Esophagus squamous epithelium (tissue), 5 donors: ENCODE measurements at regions not wholly inside any gene's neighbourhood (a gene's known extent, or its start where the extent isn't known, plus 50 kb on each side); places are given as distances from the start of the nearest gene placed in this dataset.

Source experiments
- DNase-seq: peaks from one replicate; lab custom pipeline; 2025; lab: John Stamatoyannopoulos, UW
- H3K27ac ChIP-seq, 4 donors: fragments of 200-600 bp; sonication (generic); one replicate each; pipeline ENCODE4 v1.5.1; 2016 to 2019; ENCODE audit warnings: mild to moderate bottlenecking in 1 of 4
- H3K27me3 ChIP-seq, 4 donors: fragments of 200-600 bp; sonication (generic); 1 replicate in 3 of 4; 2 replicates in 1 of 4; pipeline versions ENCODE4 v1.5.1 to v1.6.0; 2017 to 2021; ENCODE audit warnings: antibody characterized with exemption in 1 of 4
- H3K36me3 ChIP-seq, 3 donors: fragments of 200-600 bp; sonication (generic); one replicate each; pipeline ENCODE4 v1.5.1; 2016 to 2019
- H3K4me1 ChIP-seq, 3 donors: fragments of 200-600 bp; sonication (generic); one replicate each; pipeline ENCODE4 v1.5.1; 2017 to 2019
- H3K4me3 ChIP-seq, 4 donors: fragments of 200-600 bp; sonication (generic); 1 replicate in 3 of 4; 2 replicates in 1 of 4; pipeline ENCODE4 v1.5.1; 2016 to 2019; ENCODE audit warnings: mild to moderate bottlenecking in 2 of 4, moderate library complexity in 1 of 4
- H3K9me3 ChIP-seq, 3 donors: fragments of 200-600 bp; sonication (generic); one replicate each; pipeline ENCODE4 v1.5.1; 2016 to 2019
- POLR2A ChIP-seq, 4 donors: fragments of 450-650 bp; IDR thresholded peaks; one replicate each; pipeline ENCODE4 v1.6.1; 2017; ENCODE audit warnings: antibody characterized with exemption in 4 of 4, mild to moderate bottlenecking in 4 of 4, moderate library complexity in 3 of 4
- WGBS, 2 donors: methylation state at CpG; one replicate each; pipeline ENCODE4 v1.1.5; 2018; 5-methylcytosine and 5-hydroxymethylcytosine counted together
- intact Hi-C: fragments of 100-400 bp; cut with DNase I; formaldehyde crosslinking; loops from one replicate; pipeline ENCODE4 v1.15.0; 2022
- TF ChIP-seq, protein P1 (sequence below), 6 experiments: fragments of 450-650 bp in 4 of 6; fragments of 200-600 bp in 2 of 6; sonication (generic) in 2 of 6; IDR thresholded peaks; one replicate each; pipeline ENCODE4 v1.5.1; 2016 to 2019; ENCODE audit warnings: antibody characterized with exemption in 6 of 6, mild to moderate bottlenecking in 4 of 6, moderate library complexity in 4 of 6
- donor health status: DM: yes; HTN: yes; CAD: no.

DNA sequence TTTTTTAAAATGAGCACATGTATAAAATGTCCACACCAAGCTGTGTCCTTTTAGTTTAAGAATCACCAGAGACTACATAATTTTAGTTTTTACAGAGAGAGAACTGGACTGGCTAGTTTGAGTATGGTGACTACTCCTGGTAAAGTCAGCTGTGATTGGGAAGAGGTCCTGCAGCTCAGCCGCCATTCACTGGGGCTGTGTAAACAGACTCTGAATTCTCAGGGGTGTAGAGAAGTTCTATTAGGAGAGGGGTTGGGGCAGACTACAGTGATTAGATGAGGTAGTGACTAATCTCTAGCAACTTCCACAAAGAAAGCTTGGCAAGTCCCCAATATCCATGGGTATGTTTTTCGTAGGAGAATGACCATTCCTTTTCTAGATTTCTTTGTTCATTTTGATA, 341.2 kb upstream of the MAP3K7 start:
- TF ChIP-seq POLR2A (IDR thresholded peaks at IDR 0.05) = no peak
- TF ChIP-seq, protein P1, sequence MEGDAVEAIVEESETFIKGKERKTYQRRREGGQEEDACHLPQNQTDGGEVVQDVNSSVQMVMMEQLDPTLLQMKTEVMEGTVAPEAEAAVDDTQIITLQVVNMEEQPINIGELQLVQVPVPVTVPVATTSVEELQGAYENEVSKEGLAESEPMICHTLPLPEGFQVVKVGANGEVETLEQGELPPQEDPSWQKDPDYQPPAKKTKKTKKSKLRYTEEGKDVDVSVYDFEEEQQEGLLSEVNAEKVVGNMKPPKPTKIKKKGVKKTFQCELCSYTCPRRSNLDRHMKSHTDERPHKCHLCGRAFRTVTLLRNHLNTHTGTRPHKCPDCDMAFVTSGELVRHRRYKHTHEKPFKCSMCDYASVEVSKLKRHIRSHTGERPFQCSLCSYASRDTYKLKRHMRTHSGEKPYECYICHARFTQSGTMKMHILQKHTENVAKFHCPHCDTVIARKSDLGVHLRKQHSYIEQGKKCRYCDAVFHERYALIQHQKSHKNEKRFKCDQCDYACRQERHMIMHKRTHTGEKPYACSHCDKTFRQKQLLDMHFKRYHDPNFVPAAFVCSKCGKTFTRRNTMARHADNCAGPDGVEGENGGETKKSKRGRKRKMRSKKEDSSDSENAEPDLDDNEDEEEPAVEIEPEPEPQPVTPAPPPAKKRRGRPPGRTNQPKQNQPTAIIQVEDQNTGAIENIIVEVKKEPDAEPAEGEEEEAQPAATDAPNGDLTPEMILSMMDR (IDR thresholded peaks at IDR 0.05) = no peak

DNA sequence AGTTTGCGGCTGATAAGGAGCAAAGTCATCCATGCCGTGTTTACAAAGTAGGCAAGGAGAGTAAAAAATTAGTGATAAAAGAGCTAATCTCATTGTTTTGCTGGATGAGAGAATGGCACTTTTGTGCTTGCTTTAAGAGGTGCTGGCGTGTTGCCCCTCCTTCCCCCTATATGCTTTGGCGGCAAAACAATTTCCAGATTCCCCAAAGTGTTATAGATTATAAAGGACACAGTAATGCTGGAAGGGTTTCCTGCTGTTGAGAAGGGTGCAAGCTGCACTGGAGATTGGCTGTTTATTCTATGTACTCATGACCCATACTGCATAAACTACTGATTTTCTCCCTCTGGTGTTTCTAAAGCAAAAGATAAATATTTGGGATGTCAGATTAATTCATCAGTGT, 338.9 kb upstream of the MAP3K7 start:
- intact Hi-C loops = no loop called here
- H3K27me3 ChIP-seq = no peaks in the 10 kb centered on the region
- no peaks in the 10 kb centered on the region for H3K9me3 ChIP-seq
- H3K4me1 ChIP-seq = no peaks in the 10 kb centered on the region
- TF ChIP-seq, protein P1 (IDR thresholded peaks at IDR 0.05) = no peak
- TF ChIP-seq POLR2A (IDR thresholded peaks at IDR 0.05) = no peak
- H3K4me3 ChIP-seq = no peak overlapping the region
- WGBS, 2 donors = 59 to 74% methylated on average over 4 of the region's 4 CpGs
- no peak for DNase-seq
- H3K27ac ChIP-seq = no peak overlapping the region
- H3K36me3 ChIP-seq = no peaks in the 10 kb centered on the region

More for the DNA sequence above, 341.2 kb upstream of the MAP3K7 start:
- intact Hi-C loops = no loop called here
- whole genome bisulfite sequencing, 2 donors = 50 to 77% methylated on average over 2 of the region's 2 CpGs
- Histone ChIP-seq H3K4me1 (no peaks in the 10 kb centered on the region), H3K36me3 (no peaks in the 10 kb centered on the region), H3K27me3 (no peaks in the 10 kb centered on the region), H3K27ac (no peak overlapping the region), H3K9me3 (no peaks in the 10 kb centered on the region), H3K4me3 (no peak overlapping the region)
- DNase-seq = no peak

DNA sequence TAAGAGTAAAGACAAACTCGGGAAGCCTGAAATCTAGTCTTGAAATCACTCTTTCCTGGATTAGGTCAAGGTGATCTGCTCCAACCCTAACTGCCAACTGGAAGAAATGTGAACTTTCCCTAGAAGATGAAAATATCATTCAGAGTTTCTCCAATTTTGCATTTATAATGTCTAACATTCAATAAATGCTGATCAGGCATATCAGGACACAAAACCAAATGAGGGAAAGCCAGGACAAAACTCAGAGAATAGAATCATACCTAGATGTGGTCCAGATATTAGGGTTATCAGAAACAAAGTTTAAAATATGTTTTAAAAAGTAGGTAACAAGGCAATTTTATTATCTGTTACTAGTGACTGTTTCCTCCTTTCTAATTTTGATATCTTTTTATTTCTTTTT, 335.5 kb upstream of the MAP3K7 start:
- intact Hi-C loops = no loop called here
- Histone ChIP-seq H3K4me3 (no peak overlapping the region), H3K27ac (no peak overlapping the region), H3K27me3 (no peaks in the 10 kb centered on the region), H3K36me3 (no peaks in the 10 kb centered on the region), H3K4me1 (no peaks in the 10 kb centered on the region), H3K9me3 (no peaks in the 10 kb centered on the region)
- no peak for TF ChIP-seq POLR2A (IDR thresholded peaks at IDR 0.05)
- TF ChIP-seq, protein P1 (IDR thresholded peaks at IDR 0.05) = no peak
- DNase-seq = no peak
- WGBS, 2 donors = 79% methylated on average over 1 of the region's 1 CpG

DNA sequence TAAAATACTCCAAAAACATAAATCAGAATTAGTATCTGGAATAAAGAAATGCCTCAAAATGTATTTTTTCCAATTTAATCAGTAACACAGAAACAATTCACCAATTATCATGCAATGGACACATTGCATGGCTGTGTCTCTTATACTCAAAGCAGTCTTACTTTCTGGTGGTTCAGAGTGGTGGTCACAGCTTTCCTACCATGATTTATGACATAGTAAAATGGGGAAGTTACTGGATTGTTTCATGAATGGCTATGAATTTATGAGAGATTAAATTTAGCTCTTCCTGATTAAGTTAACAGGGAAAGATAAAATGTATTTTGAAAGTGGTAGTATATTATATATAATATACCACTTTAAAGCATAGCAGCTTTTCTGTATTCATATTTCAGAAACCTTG, 331.5 kb upstream of the MAP3K7 start:
- Histone ChIP-seq H3K27ac (no peak overlapping the region), H3K4me1 (no peaks in the 10 kb centered on the region), H3K27me3 (no peaks in the 10 kb centered on the region), H3K36me3 (no peaks in the 10 kb centered on the region), H3K9me3 (no peaks in the 10 kb centered on the region), H3K4me3 (no peak overlapping the region)
- intact Hi-C loops = no loop called here
- no peak for DNase-seq
- TF ChIP-seq, protein P1 (IDR thresholded peaks at IDR 0.05) = no peak
- TF ChIP-seq POLR2A (IDR thresholded peaks at IDR 0.05) = no peak

DNA sequence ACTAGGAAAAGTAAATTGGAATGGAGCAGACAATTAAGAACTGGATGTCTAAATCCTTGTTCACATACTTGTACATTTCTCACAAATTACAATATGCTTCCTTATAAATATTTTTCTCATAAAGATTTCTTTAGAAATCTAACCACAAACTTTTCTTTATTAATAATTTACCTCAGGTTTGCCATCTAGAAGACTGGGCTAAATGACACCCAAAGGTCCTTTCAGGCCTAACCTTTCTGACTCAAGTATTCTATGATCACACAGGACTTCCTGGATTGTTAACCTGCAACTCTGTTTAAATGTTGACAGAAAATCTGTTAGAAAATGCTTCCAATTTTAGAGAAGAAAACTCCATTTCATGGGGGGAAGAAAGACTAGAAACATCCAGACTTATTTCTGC, 330.5 kb upstream of the MAP3K7 start:
- intact Hi-C loops = no loop called here
- H3K9me3 ChIP-seq = no peaks in the 10 kb centered on the region
- no peaks in the 10 kb centered on the region for H3K36me3 ChIP-seq
- no peaks in the 10 kb centered on the region for H3K4me1 ChIP-seq
- H3K27me3 ChIP-seq = no peaks in the 10 kb centered on the region
- no peak overlapping the region for H3K27ac ChIP-seq
- no peak for DNase-seq
- H3K4me3 ChIP-seq = no peak overlapping the region
- TF ChIP-seq, protein P1 (IDR thresholded peaks at IDR 0.05) = no peak
- TF ChIP-seq POLR2A (IDR thresholded peaks at IDR 0.05) = no peak
